Left lung (tissue), 4 donors: ENCODE measurements at regions not wholly inside any gene's neighbourhood (a gene's known extent, or its start where the extent isn't known, plus 50 kb on each side); places are given as distances from the start of the nearest gene placed in this dataset.

Source experiments
- ATAC-seq: fragments of 200-7000 bp; cut with Tn5 transposase; one replicate; pipeline ENCODE4 v1.9.1; 2020; ENCODE audit warnings: moderate library complexity
- DNase-seq, 4 donors: peaks; one replicate each; pipeline ENCODE4 v3.0.0-alpha.2; 2013 to 2020
- H3K27ac ChIP-seq, 2 donors: fragments of 200-600 bp; sonication (generic) in 1 of 2; one replicate each; pipeline versions ENCODE4 v1.5.0 to v1.8.0; 2020 to 2021
- H3K27me3 ChIP-seq, 2 donors: fragments of 200-600 bp; sonication (generic) in 1 of 2; one replicate each; pipeline versions ENCODE4 v1.5.0 to v1.8.0; 2020 to 2021
- H3K36me3 ChIP-seq, 2 donors: fragments of 200-600 bp; sonication (generic) in 1 of 2; one replicate each; pipeline versions ENCODE4 v1.5.0 to v1.8.0; 2020 to 2021
- H3K4me1 ChIP-seq, 2 donors: fragments of 200-600 bp; one replicate each; pipeline ENCODE4 v1.8.0; 2021
- H3K4me3 ChIP-seq, 2 donors: fragments of 200-600 bp; sonication (generic) in 1 of 2; one replicate each; pipeline versions ENCODE4 v1.5.0 to v1.8.0; 2020 to 2021; ENCODE audit warnings: mild to moderate bottlenecking in 1 of 2
- H3K9me3 ChIP-seq, 2 donors: fragments of 200-600 bp; sonication (generic) in 1 of 2; one replicate each; pipeline versions ENCODE4 v1.5.0 to v1.8.0; 2020 to 2021
- intact Hi-C, 2 donors: fragments of 100-400 bp; cut with DNase I; formaldehyde crosslinking; loops; one replicate each; pipeline versions ENCODE4 v1.11.2 to v1.14.2; 2022
- TF ChIP-seq, protein P1 (sequence below), 2 donors: fragments of 200-600 bp; sonication (generic) in 1 of 2; IDR thresholded peaks; one replicate each; pipeline versions ENCODE4 v1.5.0 to v1.8.0; 2021; ENCODE audit warnings: antibody characterized with exemption in 2 of 2
- donor health status: DM: no; HTN: yes; CAD: no.
- donor health status: DM: no; HTN: no; CAD: no.

DNA sequence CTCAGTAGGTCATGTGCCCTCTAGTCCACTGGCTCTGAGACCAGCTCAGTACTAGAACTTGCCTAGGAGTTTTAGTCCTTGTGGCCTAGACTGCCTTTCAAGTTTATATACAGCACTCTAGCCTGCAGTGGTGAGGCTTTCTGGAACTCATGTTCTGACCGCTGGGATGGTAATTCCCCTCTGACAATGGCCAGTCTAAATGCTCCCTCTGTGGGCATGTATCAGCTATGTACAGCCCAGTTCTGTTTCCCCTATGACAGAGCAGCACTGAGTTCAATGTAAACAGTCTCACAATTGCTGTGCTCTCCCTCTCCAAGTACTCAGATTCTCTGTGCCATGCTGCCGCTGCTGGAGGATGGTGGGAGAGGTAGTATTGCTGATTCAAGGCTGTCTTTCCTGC is 68.6 kb upstream of the SLC27A6 start:
- ATAC-seq: no peak
- intact Hi-C loops: no loop called here

DNA sequence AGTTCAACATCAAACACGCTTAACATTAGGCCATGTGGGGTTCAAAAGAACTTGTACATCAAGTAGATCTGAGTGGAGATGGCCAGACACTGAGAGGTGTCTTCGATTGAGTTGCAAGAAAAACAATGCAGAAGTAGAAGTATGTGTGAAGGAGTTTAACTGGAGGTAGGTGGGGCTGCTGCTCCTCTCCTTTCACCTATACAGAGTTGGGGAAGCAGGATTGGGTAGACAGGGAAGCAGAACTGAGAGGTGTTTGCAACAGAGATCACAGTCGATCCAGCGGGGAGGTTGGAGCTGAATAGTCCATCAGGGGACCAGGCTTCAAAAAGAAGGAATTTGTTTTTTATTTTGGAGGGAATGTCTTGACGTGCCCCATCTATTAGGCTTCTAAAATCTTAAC is 61.7 kb upstream of the SLC27A6 start:
- H3K27ac ChIP-seq: no peak overlapping the region
- H3K4me3 ChIP-seq: no peak overlapping the region
- H3K4me1 ChIP-seq: no peaks in the 10 kb centered on the region
- H3K36me3 ChIP-seq: no peaks in the 10 kb centered on the region
- intact Hi-C loops: no loop called here
- H3K9me3 ChIP-seq: no peaks in the 10 kb centered on the region
- H3K27me3 ChIP-seq: no peaks in the 10 kb centered on the region
- DNase-seq: no peak
- no peak for ATAC-seq
- TF ChIP-seq, protein P1, sequence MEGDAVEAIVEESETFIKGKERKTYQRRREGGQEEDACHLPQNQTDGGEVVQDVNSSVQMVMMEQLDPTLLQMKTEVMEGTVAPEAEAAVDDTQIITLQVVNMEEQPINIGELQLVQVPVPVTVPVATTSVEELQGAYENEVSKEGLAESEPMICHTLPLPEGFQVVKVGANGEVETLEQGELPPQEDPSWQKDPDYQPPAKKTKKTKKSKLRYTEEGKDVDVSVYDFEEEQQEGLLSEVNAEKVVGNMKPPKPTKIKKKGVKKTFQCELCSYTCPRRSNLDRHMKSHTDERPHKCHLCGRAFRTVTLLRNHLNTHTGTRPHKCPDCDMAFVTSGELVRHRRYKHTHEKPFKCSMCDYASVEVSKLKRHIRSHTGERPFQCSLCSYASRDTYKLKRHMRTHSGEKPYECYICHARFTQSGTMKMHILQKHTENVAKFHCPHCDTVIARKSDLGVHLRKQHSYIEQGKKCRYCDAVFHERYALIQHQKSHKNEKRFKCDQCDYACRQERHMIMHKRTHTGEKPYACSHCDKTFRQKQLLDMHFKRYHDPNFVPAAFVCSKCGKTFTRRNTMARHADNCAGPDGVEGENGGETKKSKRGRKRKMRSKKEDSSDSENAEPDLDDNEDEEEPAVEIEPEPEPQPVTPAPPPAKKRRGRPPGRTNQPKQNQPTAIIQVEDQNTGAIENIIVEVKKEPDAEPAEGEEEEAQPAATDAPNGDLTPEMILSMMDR (IDR thresholded peaks at IDR 0.05): no peak

More for the DNA sequence above, 68.6 kb upstream of the SLC27A6 start:
- no peaks in the 10 kb centered on the region for H3K36me3 ChIP-seq
- H3K9me3 ChIP-seq: no peaks in the 10 kb centered on the region
- no peaks in the 10 kb centered on the region for H3K27me3 ChIP-seq
- no peak overlapping the region for H3K4me3 ChIP-seq
- TF ChIP-seq, protein P1 (IDR thresholded peaks at IDR 0.05): no peak
- H3K4me1 ChIP-seq: no peaks in the 10 kb centered on the region
- no peak overlapping the region for H3K27ac ChIP-seq
- DNase-seq: no peak

GRCh38 chr5:128904805-128905567 is 60.3 kb upstream of the SLC27A6 start:
- no peaks in the 10 kb centered on the region for H3K36me3 ChIP-seq
- intact Hi-C loops: no loop called here
- no peak overlapping the region for H3K27ac ChIP-seq
- H3K27me3 ChIP-seq: no peaks in the 10 kb centered on the region
- TF ChIP-seq, protein P1 (IDR thresholded peaks at IDR 0.05): no peak
- no peak overlapping the region for H3K4me3 ChIP-seq
- no peaks in the 10 kb centered on the region for H3K4me1 ChIP-seq
- no peaks in the 10 kb centered on the region for H3K9me3 ChIP-seq
- ATAC-seq (no peak), DNase-seq (peak in 2 of 4 donors; percentile 12 to 27)

- Histone ChIP-seq H3K27ac (no peak overlapping the region), H3K36me3 (no peaks in the 10 kb centered on the region), H3K4me1 (no peaks in the 10 kb centered on the region), H3K4me3 (no peak overlapping the region), H3K27me3 (no peaks in the 10 kb centered on the region), H3K9me3 (no peaks in the 10 kb centered on the region)
- ATAC-seq: peak; percentile 92
- TF ChIP-seq, protein P1 (IDR thresholded peaks at IDR 0.05): peak; percentile 53 to 72
- DNase-seq: peak in 2 of 4 donors; percentile 67 to 80
- intact Hi-C loops: no loop called here
Observed at GRCh38 chr5:128905568-128906110, 59.6 kb upstream of the SLC27A6 start.

DNA sequence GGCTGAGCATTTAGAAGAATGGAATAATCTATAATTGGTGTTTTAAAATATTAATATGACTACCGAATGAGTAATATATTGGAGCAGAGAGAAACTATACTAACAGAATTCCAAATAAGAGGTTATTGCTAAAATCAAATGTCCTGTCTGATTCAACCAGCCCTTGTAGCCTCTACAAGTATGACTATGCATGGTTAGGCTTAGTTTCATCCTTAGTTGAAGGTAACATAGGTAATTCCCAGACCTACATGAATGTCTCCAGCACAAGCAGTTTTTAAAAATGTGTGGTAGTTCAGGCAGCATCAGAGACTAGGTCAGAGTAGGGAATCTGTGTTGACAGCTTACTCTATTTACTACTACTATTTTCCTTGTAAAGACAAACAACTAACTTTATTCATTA is 51.7 kb upstream of the SLC27A6 start:
- DNase-seq (no peak), ATAC-seq (no peak)
- H3K4me3 ChIP-seq: no peak overlapping the region
- no peaks in the 10 kb centered on the region for H3K27me3 ChIP-seq
- H3K4me1 ChIP-seq: no peaks in the 10 kb centered on the region
- H3K36me3 ChIP-seq: no peaks in the 10 kb centered on the region
- intact Hi-C loops: no loop called here
- no peak overlapping the region for H3K27ac ChIP-seq
- TF ChIP-seq, protein P1 (IDR thresholded peaks at IDR 0.05): no peak
- H3K9me3 ChIP-seq: no peaks in the 10 kb centered on the region
